NT2/D1 (cell line): ENCODE measurements at regions not wholly inside any gene's neighbourhood (a gene's known extent, or its start where the extent isn't known, plus 50 kb on each side); places are given as distances from the start of the nearest gene placed in this dataset.
A peak's percentile ranks its signal among the peaks of the same experiment; 100 is the strongest.

ENCODE experiments used
- DNase-seq: peaks from one replicate; pipeline ENCODE4 v3.0.0-alpha.2; 2011; ENCODE audit warnings: low read depth, low spot score
- H3K27me3 ChIP-seq: 2 replicates; pipeline ENCODE4 v1.6.0; 2011; ENCODE audit warnings: mild to moderate bottlenecking; ENCODE audit not compliant: insufficient read length, insufficient read depth
- H3K36me3 ChIP-seq: 2 replicates; pipeline ENCODE4 v1.6.1; 2011; ENCODE audit warnings: mild to moderate bottlenecking, low read length, mixed read lengths; ENCODE audit not compliant: insufficient read depth, insufficient read length
- H3K4me1 ChIP-seq: 2 replicates; pipeline ENCODE4 v1.5.1; 2011; ENCODE audit not compliant: insufficient read depth, insufficient read length
- H3K4me3 ChIP-seq: 2 replicates; pipeline ENCODE4 v1.5.1; 2011; ENCODE audit warnings: low read depth; ENCODE audit not compliant: insufficient read length
- H3K9ac ChIP-seq: 2 replicates; pipeline ENCODE4 v1.6.0; 2011; ENCODE audit warnings: low read depth; ENCODE audit not compliant: insufficient read length
- H3K9me3 ChIP-seq: 2 replicates; pipeline ENCODE4 v1.5.1; 2011; ENCODE audit warnings: mild to moderate bottlenecking, low read length; ENCODE audit not compliant: insufficient read depth
- SUZ12 ChIP-seq: IDR thresholded peaks from 2 replicates; pipeline ENCODE4 v1.6.1; 2011; ENCODE audit not compliant: insufficient read length, insufficient read depth; ENCODE audit errors: extremely low read depth
- YY1 ChIP-seq: IDR thresholded peaks from 2 replicates; pipeline ENCODE4 v1.6.1; 2011; ENCODE audit not compliant: insufficient read length, insufficient read depth
- ZNF274 ChIP-seq: IDR thresholded peaks from 2 replicates; pipeline ENCODE4 v1.6.1; 2011; ENCODE audit warnings: mild to moderate bottlenecking, low read depth, low read length

DNA sequence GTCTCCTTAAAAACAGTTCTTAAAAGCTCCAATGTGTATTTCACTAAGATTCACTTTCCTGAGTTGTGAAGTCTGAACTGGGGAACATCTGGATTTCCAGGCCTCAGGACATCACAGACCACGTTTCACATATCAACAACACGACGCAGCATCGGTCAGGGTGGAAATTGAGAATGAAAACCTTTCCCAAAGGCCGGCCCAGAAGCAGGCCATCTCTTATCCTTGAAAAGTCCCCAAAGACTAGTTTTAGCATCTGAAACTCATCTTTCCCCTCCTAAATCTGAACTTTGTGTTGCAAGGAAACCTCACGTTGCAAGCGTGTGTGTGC lies 96.4 kb upstream of the COL5A1 start:
- Histone ChIP-seq H3K27me3 (no peaks in the 10 kb centered on the region), H3K9me3 (peaks cover 10% of the 10 kb centered on the region; the same call in 1 of the 2 replicates), H3K4me3 (no peak overlapping the region), H3K4me1 (peaks cover 14% of the 10 kb centered on the region), H3K36me3 (no peaks in the 10 kb centered on the region), H3K9ac (no peak overlapping the region)
- TF ChIP-seq YY1, result no peak
- no peak for TF ChIP-seq SUZ12
- no peak for TF ChIP-seq ZNF274
- DNase-seq, result no peak

DNA sequence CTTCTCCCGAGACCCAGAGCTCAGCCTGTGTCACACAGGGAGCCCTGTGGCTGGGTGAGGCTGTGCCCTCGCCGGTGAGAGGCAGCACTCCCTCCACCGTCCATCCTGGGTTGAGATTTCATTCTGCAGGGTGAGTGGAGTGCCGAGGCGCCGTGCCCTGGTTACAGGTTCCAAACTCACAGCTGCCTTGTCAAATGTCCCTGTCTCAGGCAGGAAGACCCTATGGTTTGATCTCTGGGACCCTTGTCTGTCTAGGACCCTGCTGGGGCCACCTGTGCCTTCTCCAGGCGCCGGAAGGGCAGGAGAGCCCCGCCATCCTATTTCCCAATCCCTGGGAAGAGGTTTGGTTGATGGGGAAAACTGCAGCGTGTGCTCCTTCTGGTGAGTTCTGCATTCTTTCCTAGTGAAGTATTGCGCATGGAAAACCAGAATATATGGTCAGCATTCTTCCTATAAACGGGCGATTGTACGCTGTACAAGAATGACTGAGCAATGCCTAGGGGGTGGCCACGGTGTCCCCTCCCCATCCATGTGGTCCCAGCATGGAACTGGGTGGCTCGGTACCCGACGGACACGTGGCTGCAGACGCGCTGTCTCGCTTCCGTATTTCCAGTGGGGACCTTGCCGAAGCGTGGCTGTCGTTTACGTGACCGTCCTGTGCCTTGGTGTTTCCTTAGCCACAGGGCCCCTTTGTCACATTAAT lies 95.9 kb upstream of the COL5A1 start:
- no peak for TF ChIP-seq SUZ12
- TF ChIP-seq ZNF274, result no peak
- no peaks in the 10 kb centered on the region for H3K27me3 ChIP-seq
- H3K36me3 ChIP-seq, result no peaks in the 10 kb centered on the region
- peaks cover 11% of the 10 kb centered on the region; the same call in 1 of the 2 replicates for H3K9me3 ChIP-seq
- H3K4me3 ChIP-seq, result no peak overlapping the region
- peak overlapping the region; percentile 36 for H3K9ac ChIP-seq
- DNase-seq, result no peak
- H3K4me1 ChIP-seq, result peaks cover 14% of the 10 kb centered on the region

DNA sequence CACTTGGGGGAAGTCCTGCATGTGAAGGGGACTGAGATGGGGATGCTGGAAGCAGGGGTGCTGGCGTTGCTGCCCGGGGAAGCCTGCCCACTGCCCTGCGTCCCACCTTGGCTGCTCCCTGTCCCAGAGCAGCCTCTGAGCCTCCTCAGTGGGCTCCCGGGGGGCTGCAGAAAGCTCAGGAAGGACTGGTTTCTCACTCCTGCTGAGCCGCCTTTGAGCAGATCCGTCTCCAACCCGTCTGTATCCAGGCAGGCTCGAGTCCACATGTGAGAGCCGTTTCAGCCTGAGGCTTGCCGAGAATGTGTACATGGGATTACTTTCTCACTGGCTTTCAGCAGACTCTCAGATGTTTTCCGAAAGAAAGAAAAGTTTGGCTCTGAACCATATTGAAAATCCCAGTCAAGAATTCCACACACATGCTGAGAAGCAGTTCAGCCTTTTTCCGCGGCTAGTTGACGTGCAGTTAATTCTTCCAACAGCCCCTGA lies 95.3 kb upstream of the COL5A1 start:
- DNase-seq, result no peak
- Histone ChIP-seq H3K4me1 (peaks cover 14% of the 10 kb centered on the region), H3K27me3 (no peaks in the 10 kb centered on the region), H3K4me3 (no peak overlapping the region), H3K9me3 (peaks cover 7% of the 10 kb centered on the region; the same call in 1 of the 2 replicates), H3K36me3 (no peaks in the 10 kb centered on the region), H3K9ac (peak overlapping the region; percentile 36)
- TF ChIP-seq SUZ12 (no peak), YY1 (no peak), ZNF274 (no peak)

DNA sequence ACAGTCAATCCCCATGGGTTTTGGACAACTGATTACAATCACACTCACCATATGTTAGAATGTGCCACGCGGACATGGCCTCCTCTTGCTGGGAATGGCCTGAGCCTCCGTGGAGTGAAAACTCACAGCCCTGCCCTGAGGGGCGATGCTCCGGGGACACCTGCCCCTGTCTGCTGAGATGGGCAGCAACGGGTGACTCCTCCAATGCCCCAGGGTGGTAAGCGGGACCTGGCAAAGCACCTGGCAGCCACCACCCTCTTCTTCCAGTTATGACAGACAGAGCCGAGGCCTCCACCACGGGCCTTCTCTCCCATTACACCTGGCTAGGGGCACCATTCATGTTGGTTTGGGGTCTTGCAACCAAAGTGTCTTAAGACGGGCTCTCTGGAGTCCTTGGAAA lies 94.9 kb upstream of the COL5A1 start:
- peaks cover 14% of the 10 kb centered on the region for H3K4me1 ChIP-seq
- peaks cover 7% of the 10 kb centered on the region; the same call in 1 of the 2 replicates for H3K9me3 ChIP-seq
- no peak for DNase-seq
- no peak for TF ChIP-seq SUZ12
- no peak for TF ChIP-seq ZNF274
- TF ChIP-seq YY1, result no peak
- no peak overlapping the region for H3K9ac ChIP-seq
- no peaks in the 10 kb centered on the region for H3K36me3 ChIP-seq
- H3K27me3 ChIP-seq, result no peaks in the 10 kb centered on the region
- no peak overlapping the region for H3K4me3 ChIP-seq

DNA sequence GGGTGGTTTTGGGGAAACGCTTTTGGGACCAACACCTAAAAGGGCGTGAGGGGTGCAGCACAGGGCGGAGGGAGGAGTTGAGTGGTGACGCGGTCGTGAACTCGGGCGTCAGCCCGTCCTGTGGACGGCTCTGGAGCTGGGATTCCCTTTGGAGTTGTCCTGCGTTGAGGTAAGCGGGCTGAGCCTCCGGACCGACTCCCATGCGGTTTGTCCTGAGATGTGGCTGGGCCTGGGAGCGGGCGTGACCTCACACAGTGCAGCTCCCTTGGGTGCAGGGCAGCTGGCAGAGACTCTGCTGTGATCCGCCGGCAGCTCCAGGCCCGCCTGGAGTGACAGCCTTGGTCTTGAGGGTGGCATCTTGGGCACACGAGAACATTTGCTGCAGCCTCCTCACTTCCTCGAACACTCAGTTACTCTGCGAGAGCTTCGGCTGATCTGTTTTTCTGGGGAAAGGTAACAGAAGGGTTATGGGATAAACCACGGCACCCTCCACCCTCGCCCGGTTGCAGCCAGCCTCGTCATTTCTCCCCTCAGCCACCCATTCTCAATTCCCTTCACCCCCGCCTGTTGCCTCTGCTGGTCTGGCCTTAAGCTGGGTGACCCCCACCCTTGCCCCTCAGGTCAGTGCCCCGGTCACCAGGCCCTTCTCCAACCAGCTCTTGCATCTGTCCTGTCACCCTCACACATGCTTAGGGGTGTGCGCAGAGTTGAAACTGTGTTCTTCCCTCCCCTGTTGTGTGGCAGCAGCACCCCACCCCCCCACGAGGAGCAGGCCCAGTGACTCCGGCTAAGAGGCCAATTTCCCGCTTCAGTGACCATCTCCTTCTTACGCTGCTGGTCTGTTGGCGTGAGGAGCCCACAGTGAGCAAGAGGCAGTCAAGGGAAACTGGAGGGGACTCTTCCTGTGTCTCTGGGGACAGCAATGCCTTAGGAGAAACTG lies 94.2 kb upstream of the COL5A1 start:
- peaks cover 14% of the 10 kb centered on the region for H3K4me1 ChIP-seq
- no peaks in the 10 kb centered on the region for H3K27me3 ChIP-seq
- no peaks in the 10 kb centered on the region for H3K36me3 ChIP-seq
- H3K9ac ChIP-seq, result no peak overlapping the region
- H3K9me3 ChIP-seq, result peaks cover 7% of the 10 kb centered on the region; the same call in 1 of the 2 replicates
- no peak for DNase-seq
- TF ChIP-seq SUZ12 (no peak), YY1 (no peak), ZNF274 (no peak)
- H3K4me3 ChIP-seq, result no peak overlapping the region

DNA sequence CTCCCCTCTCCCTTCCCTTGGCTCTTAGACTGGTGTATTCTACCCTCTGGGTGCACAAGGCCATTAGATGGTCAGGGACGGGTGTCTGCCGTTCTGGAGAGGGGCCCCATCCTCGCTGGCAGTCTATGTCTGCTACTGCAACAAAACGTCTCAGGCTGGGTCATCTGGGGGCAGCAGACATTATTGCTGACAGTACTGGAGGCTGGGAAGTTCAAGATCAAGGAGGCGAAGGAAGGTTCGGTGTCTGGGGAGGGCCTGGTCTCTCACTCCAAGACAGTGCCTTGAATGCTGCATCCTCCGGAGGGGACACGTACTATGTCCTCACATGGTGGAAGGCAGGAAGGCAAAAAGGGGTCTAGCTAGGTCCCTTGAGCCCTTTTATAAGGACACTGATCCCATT lies 93.4 kb upstream of the COL5A1 start:
- DNase-seq, result no peak
- no peak for TF ChIP-seq YY1
- no peak for TF ChIP-seq SUZ12
- no peak for TF ChIP-seq ZNF274
- peaks cover 15% of the 10 kb centered on the region for H3K4me1 ChIP-seq
- H3K9ac ChIP-seq, result no peak overlapping the region
- H3K27me3 ChIP-seq, result no peaks in the 10 kb centered on the region
- no peak overlapping the region for H3K4me3 ChIP-seq
- no peaks in the 10 kb centered on the region for H3K36me3 ChIP-seq
- H3K9me3 ChIP-seq, result peaks cover 7% of the 10 kb centered on the region; the same call in 1 of the 2 replicates

DNA sequence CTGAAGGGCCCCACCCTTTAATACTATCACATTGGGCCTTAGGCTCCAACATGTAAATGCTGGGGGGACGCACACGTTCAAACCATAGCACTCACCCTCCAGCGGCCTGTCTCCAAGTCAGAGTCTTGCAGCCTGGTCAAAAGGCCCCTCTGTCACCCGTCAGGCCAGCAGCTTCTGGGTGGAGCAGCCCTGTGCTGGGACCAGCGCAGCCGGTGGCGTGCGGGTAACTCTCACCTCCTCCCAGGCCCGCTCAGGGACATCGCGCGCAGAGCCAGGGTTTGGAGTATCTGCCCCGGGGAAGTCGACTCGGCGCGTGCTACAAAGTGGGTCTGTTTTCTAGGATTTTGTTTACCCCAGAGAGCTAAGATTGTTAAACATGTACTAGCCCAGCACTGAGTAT lies 93.0 kb upstream of the COL5A1 start:
- Histone ChIP-seq H3K4me3 (no peak overlapping the region), H3K9ac (no peak overlapping the region), H3K27me3 (no peaks in the 10 kb centered on the region), H3K36me3 (no peaks in the 10 kb centered on the region), H3K4me1 (peaks cover 18% of the 10 kb centered on the region), H3K9me3 (peaks cover 7% of the 10 kb centered on the region; the same call in 1 of the 2 replicates)
- TF ChIP-seq YY1 (no peak), ZNF274 (no peak), SUZ12 (no peak)
- no peak for DNase-seq
